Midbrain (tissue), 1 donor: ENCODE measurements at regions not wholly inside any gene's neighbourhood (a gene's known extent, or its start where the extent isn't known, plus 50 kb on each side); places are given as distances from the start of the nearest gene placed in this dataset.

Experiments used
- DNase-seq: peaks from one replicate; lab custom pipeline; 2025; lab: John Stamatoyannopoulos, UW

- DNase-seq = no peak
These were observed 75.1 kb upstream of the ZBTB40 start for GRCh38 chr1:22376546-22376945.

GRCh38 chr1:22376976-22377375 lies 74.7 kb upstream of the ZBTB40 start:
- no peak for DNase-seq

- DNase-seq = no peak
These were observed 72.1 kb upstream of the ZBTB40 start for GRCh38 chr1:22379566-22379965.

- DNase-seq = no peak
These were observed 71.4 kb upstream of the ZBTB40 start for GRCh38 chr1:22380024-22380785.

- no peak for DNase-seq
These were observed 67.9 kb upstream of the ZBTB40 start for GRCh38 chr1:22383526-22384294.

- no peak for DNase-seq
These were observed 66.1 kb upstream of the ZBTB40 start for GRCh38 chr1:22385537-22385936.

GRCh38 chr1:22386774-22387173 lies 64.9 kb upstream of the ZBTB40 start:
- no peak for DNase-seq

GRCh38 chr1:22387919-22388580 lies 63.6 kb upstream of the ZBTB40 start:
- DNase-seq = no peak

GRCh38 chr1:22388671-22389450 lies 62.8 kb upstream of the ZBTB40 start:
- no peak for DNase-seq

GRCh38 chr1:22393587-22393986 lies 58.1 kb upstream of the ZBTB40 start:
- DNase-seq = no peak

GRCh38 chr1:22398656-22399420 lies 52.8 kb upstream of the ZBTB40 start:
- no peak for DNase-seq

- no peak for DNase-seq
These were observed 52.1 kb upstream of the ZBTB40 start for GRCh38 chr1:22399421-22400091.
